Medulla oblongata (tissue), 1 donor: ENCODE measurements at regions not wholly inside any gene's neighbourhood (a gene's known extent, or its start where the extent isn't known, plus 50 kb on each side); places are given as distances from the start of the nearest gene placed in this dataset.

Experiments used
- DNase-seq: peaks from one replicate; pipeline ENCODE4 v3.0.0-alpha.2; 2015; ENCODE audit errors: extremely low spot score

- no peak for DNase-seq
Measured at GRCh38 chr14:104274806-104275205, 136.4 kb downstream of the KIF26A start.

GRCh38 chr14:104277416-104278213, 139.2 kb downstream of the KIF26A start:
- no peak for DNase-seq

GRCh38 chr14:104278214-104278534, 139.8 kb downstream of the KIF26A start:
- no peak for DNase-seq

GRCh38 chr14:104280085-104280901, 141.9 kb downstream of the KIF26A start:
- DNase-seq: no peak

- no peak for DNase-seq
Measured at GRCh38 chr14:104280902-104281767, 142.7 kb downstream of the KIF26A start.

GRCh38 chr14:104281768-104282301, 143.4 kb downstream of the KIF26A start:
- DNase-seq: no peak

- DNase-seq: no peak
Measured at GRCh38 chr14:104282332-104283196, 144.2 kb downstream of the KIF26A start.

GRCh38 chr14:104283197-104284106, 145.1 kb downstream of the KIF26A start:
- no peak for DNase-seq

GRCh38 chr14:104284107-104284592, 145.8 kb downstream of the KIF26A start:
- DNase-seq: no peak

GRCh38 chr14:104284636-104285507, 146.5 kb downstream of the KIF26A start:
- no peak for DNase-seq

GRCh38 chr14:104285508-104285840, 147.1 kb downstream of the KIF26A start:
- DNase-seq: no peak

GRCh38 chr14:104286086-104286485, 147.7 kb downstream of the KIF26A start:
- DNase-seq: no peak

GRCh38 chr14:104286496-104286895, 148.1 kb downstream of the KIF26A start:
- no peak for DNase-seq

GRCh38 chr14:104287301-104288009, 149.1 kb downstream of the KIF26A start:
- DNase-seq: no peak

- no peak for DNase-seq
Measured at GRCh38 chr14:104288272-104288671, 149.9 kb downstream of the KIF26A start.

GRCh38 chr14:104289507-104289906, 151.1 kb downstream of the KIF26A start:
- no peak for DNase-seq

- no peak for DNase-seq
Measured at GRCh38 chr14:104290058-104290667, 151.8 kb downstream of the KIF26A start.

- DNase-seq: no peak
Measured at GRCh38 chr14:104290756-104291122, 152.4 kb downstream of the KIF26A start.
